ENCODE measurements at regions not wholly inside any gene's neighbourhood (a gene's known extent, or its start where the extent isn't known, plus 50 kb on each side); places are given as distances from the start of the nearest gene placed in this dataset.
"Not testable (repeated sequence)": the region's sequence is repeated elsewhere in the genome, so short reads cannot be mapped to it uniquely, and the experiment has no call there.

- no peak overlapping the region for H2BK15ac ChIP-seq (ENCODE audit: low read depth, low read length)
- DNase-seq = no peak
- H2BK12ac ChIP-seq (ENCODE audit: insufficient read length, low read depth, low read length) = no peak overlapping the region
- no peaks in the 10 kb centered on the region for H3K23me2 ChIP-seq (ENCODE audit: insufficient read length, low read depth, low read length, poor library complexity, severe bottlenecking)
- H2BK5ac ChIP-seq (ENCODE audit: insufficient read length, low read length) = no peak overlapping the region
- no peaks in the 10 kb centered on the region; the same call in 1 of the 2 replicates for H3K27me3 Mint-ChIP-seq (ENCODE audit: low read depth)
- no peak overlapping the region for H2AK5ac ChIP-seq (ENCODE audit: insufficient read length, low read length)
- H3K4me3 Mint-ChIP-seq = no peak overlapping the region
- H3K4ac ChIP-seq (ENCODE audit: low read depth, low read length) = no peak overlapping the region
- H4K5ac ChIP-seq (ENCODE audit: insufficient read length, low read depth, low read length) = no peak overlapping the region
- no peak overlapping the region for H3K14ac ChIP-seq (ENCODE audit: insufficient read depth, low read length)
- no peak for TF ChIP-seq CTCF (conservative IDR thresholded peaks at IDR 0.05)
- no peak overlapping the region for H3K18ac ChIP-seq (ENCODE audit: insufficient read length, low read depth, low read length)
- H4K8ac ChIP-seq (replicated peaks; ENCODE audit: insufficient read length, low read depth, low read length) = no peak overlapping the region
- H3K79me1 ChIP-seq (ENCODE audit: insufficient read depth, low read depth, low read length, poor library complexity, severe bottlenecking) = no peaks in the 10 kb centered on the region
- H3T11ph ChIP-seq (ENCODE audit: low read length) = no peak overlapping the region
- no peaks in the 10 kb centered on the region for H3K79me2 ChIP-seq (ENCODE audit: insufficient read depth, low read length)
- no peaks in the 10 kb centered on the region for H3K27me3 ChIP-seq (ENCODE audit: insufficient read depth, low read length)
- H4K91ac ChIP-seq (ENCODE audit: insufficient read length, low read depth, low read length) = no peak overlapping the region
- H2BK20ac ChIP-seq (ENCODE audit: low read depth, low read length, poor library complexity, severe bottlenecking) = no peak overlapping the region
- peaks cover 21 to 24% of the 10 kb centered on the region in 2 experiments for H3K9me3 Mint-ChIP-seq
- H4K20me1 ChIP-seq (ENCODE audit: control insufficient read depth, insufficient read depth, insufficient read length) = no peaks in the 10 kb centered on the region
- no peaks in the 10 kb centered on the region for H3K4me1 ChIP-seq (ENCODE audit: insufficient read depth, low read length)
- peaks cover 5% of the 10 kb centered on the region for H3K9me3 ChIP-seq (ENCODE audit: control insufficient read depth, low read depth, low read length)
- H3K4me2 ChIP-seq (ENCODE audit: insufficient read depth, insufficient read length, low read length) = no peak overlapping the region
- H3K9ac ChIP-seq (ENCODE audit: extremely low read depth, insufficient read length, low read length) = no peak overlapping the region
- no peak overlapping the region for H3K23ac ChIP-seq (ENCODE audit: insufficient read length, low read depth, low read length)
- no peak overlapping the region for H2AFZ ChIP-seq (ENCODE audit: low read length)
- no peaks in the 10 kb centered on the region for H3K4me1 Mint-ChIP-seq
- H3K36me3 Mint-ChIP-seq (ENCODE audit: insufficient read depth in 1 of 3, low read depth in 3 of 3) = peaks cover 3 to 9% (median 5%) of the 10 kb centered on the region in 3 experiments; a peak in 4 of 7 replicates
- H2BK120ac ChIP-seq (ENCODE audit: low read depth, low read length, poor library complexity, severe bottlenecking) = no peak overlapping the region
- H3K27ac Mint-ChIP-seq = no peak overlapping the region
- WGBS (ENCODE audit: extremely low coverage, insufficient read length, low lambda C conversion rate) = no CpG with 5 or more reads among the region's 7 CpGs
- no peak overlapping the region for H3K56ac ChIP-seq (ENCODE audit: insufficient read length, low read depth, low read length)
- H3K27ac ChIP-seq (ENCODE audit: insufficient read length, low read depth, low read length) = no peak overlapping the region
Measured at GRCh38 chr17:436571-436970, 84.0 kb upstream of the RPH3AL start.

GRCh38 chr17:432471-432870, 79.9 kb upstream of the RPH3AL start:
- H3K27ac Mint-ChIP-seq; H3K56ac ChIP-seq (ENCODE audit: insufficient read length, low read depth, low read length); H2BK5ac ChIP-seq (ENCODE audit: insufficient read length, low read length); DNase-seq; H3K23me2 ChIP-seq (ENCODE audit: insufficient read length, low read depth, low read length, poor library complexity, severe bottlenecking); H2BK12ac ChIP-seq (ENCODE audit: insufficient read length, low read depth, low read length); H2AK5ac ChIP-seq (ENCODE audit: insufficient read length, low read length); H2BK15ac ChIP-seq (ENCODE audit: low read depth, low read length); H4K91ac ChIP-seq (ENCODE audit: insufficient read length, low read depth, low read length); H3K79me2 ChIP-seq (ENCODE audit: insufficient read depth, low read length); H3K79me1 ChIP-seq (ENCODE audit: insufficient read depth, low read depth, low read length, poor library complexity, severe bottlenecking); H2BK20ac ChIP-seq (ENCODE audit: low read depth, low read length, poor library complexity, severe bottlenecking); H4K8ac ChIP-seq (replicated peaks; ENCODE audit: insufficient read length, low read depth, low read length); H3K18ac ChIP-seq (ENCODE audit: insufficient read length, low read depth, low read length); H3K4ac ChIP-seq (ENCODE audit: low read depth, low read length); H3K4me1 Mint-ChIP-seq; H3K4me1 ChIP-seq (ENCODE audit: insufficient read depth, low read length); H2AFZ ChIP-seq (ENCODE audit: low read length); H3K4me3 Mint-ChIP-seq; H3K9me3 ChIP-seq (ENCODE audit: control insufficient read depth, low read depth, low read length); H4K20me1 ChIP-seq (ENCODE audit: control insufficient read depth, insufficient read depth, insufficient read length); H3K14ac ChIP-seq (ENCODE audit: insufficient read depth, low read length); H4K5ac ChIP-seq (ENCODE audit: insufficient read length, low read depth, low read length); H3K27me3 ChIP-seq (ENCODE audit: insufficient read depth, low read length); H2BK120ac ChIP-seq (ENCODE audit: low read depth, low read length, poor library complexity, severe bottlenecking); H3K23ac ChIP-seq (ENCODE audit: insufficient read length, low read depth, low read length); H3K9ac ChIP-seq (ENCODE audit: extremely low read depth, insufficient read length, low read length); H3T11ph ChIP-seq (ENCODE audit: low read length); H3K27ac ChIP-seq (ENCODE audit: insufficient read length, low read depth, low read length); H3K4me2 ChIP-seq (ENCODE audit: insufficient read depth, insufficient read length, low read length): not testable (repeated sequence)
- H3K9me3 Mint-ChIP-seq = peaks cover 42% of the 10 kb centered on the region in 2 experiments
- no CpG with 5 or more reads among the region's 2 CpGs for WGBS (ENCODE audit: extremely low coverage, insufficient read length, low lambda C conversion rate)
- peaks cover 5 to 29% (median 10%) of the 10 kb centered on the region in 3 experiments; a peak in 6 of 7 replicates for H3K36me3 Mint-ChIP-seq (ENCODE audit: insufficient read depth in 1 of 3, low read depth in 3 of 3)
- H3K27me3 Mint-ChIP-seq (ENCODE audit: low read depth) = peaks cover 10% of the 10 kb centered on the region

All from H9 (cell line).